Activated T-cell treated with anti-CD3 and anti-CD28 coated beads for 1 hour (primary cell): ENCODE measurements at regions not wholly inside any gene's neighbourhood (a gene's known extent, or its start where the extent isn't known, plus 50 kb on each side); places are given as distances from the start of the nearest gene placed in this dataset.

Source experiments
- DNase-seq: peaks from one replicate; pipeline ENCODE4 v3.0.0-alpha.2; 2020; ENCODE audit warnings: low read depth

GRCh38 chr9:80066931-80067330, 495.2 kb downstream of the TLE4 start:
- DNase-seq, result no peak

GRCh38 chr9:80062567-80062966, 490.8 kb downstream of the TLE4 start:
- DNase-seq, result no peak

DNA sequence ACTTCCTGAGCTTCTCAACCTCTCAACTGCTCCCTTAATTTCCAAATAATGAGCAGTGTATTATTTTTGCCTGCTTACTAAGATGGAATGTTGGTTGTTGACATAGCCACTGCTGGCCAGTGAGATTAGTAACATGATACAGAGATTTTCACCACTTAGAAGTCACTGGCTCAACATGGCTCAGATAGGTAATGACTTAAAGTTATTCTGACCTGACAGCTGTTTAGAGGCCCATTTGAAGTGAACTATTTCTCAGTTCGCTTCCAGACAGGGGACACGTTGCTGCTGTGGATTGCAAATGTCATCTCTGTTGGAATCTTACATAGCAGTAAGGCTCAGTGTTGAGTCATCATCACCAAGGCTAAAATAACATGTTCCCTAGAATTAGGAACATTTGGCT, 490.2 kb downstream of the TLE4 start:
- DNase-seq, result no peak

DNA sequence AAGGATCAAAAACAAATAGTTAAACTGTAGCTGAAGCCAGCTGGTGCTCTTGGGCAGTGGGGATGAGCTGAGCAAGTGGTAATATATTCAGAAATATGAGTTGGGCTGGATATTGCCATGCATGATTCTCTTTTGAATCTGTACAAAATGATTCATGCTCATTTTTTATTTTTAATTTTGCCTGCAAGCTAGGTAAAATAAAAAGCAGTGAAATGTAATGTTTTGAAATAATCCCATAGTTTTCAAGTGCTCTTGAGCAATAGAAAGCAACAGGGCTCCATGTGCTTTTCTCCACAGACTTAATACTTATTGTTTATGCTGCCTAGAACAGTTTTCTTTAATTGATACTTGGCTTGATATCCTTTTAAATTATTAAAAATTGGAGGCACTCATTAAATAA, 489.3 kb downstream of the TLE4 start:
- DNase-seq, result no peak

DNA sequence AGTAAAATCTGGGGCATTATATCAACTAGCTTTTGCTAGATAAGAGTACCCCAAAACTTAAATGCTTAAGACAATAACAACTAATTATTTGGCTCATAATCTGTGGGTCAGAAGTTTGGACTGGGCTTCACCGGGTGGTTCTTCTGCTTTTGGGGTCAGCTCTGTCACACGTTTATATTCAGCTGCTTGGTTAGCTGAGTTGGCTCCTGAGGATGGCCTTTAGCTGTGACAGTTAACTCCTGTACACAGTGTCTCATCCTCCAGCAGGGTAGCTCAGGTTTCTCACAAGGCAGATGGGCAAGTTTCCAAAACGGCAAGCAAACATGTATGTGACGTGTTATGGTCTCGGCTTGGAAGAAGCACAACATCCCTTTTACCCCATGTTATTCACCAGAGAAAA, 488.2 kb downstream of the TLE4 start:
- DNase-seq, result no peak

DNA sequence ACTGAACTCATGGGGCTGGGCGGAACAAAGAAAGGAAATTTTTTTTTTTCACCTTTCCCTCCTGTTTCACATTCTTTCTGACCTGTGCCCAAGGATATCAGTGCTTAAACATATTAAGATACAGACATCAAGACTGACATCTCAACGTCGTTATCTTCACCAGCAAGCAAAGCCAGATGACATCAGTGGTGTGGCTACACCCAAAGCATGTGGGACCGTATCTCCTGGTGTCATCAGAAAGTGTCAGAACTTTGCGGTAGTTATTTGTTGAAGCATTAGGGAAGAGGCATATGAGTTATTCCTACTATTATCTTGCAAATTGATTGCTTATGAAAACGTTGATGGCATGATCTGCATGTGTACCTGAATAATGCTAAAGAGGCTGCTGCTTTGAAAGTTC, 487.4 kb downstream of the TLE4 start:
- no peak for DNase-seq

DNA sequence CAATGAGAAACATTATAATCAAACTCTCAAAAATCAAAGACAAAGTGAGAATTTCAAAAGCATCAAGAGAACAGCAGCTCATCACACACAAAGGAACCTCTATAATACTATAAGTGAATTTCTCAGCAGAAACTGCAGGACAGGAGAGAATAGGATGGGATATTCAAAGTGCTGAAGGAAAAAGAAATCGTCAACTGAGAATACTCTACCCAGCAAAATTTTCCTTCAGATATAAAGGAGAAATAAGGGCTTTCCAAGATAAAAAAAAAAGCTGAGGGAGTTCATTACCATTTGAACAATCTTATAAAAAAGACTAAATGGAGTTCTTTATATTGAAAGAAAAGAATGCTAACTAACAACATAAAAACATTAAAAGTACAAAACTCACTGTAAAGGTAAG, 481.1 kb downstream of the TLE4 start:
- DNase-seq, result no peak

GRCh38 chr9:80049096-80049782, 477.5 kb downstream of the TLE4 start:
- DNase-seq, result no peak

- no peak for DNase-seq
These were observed 474.7 kb downstream of the TLE4 start for GRCh38 chr9:80046481-80046880.

- DNase-seq, result no peak
These were observed 470.1 kb downstream of the TLE4 start for GRCh38 chr9:80041821-80042220.

DNA sequence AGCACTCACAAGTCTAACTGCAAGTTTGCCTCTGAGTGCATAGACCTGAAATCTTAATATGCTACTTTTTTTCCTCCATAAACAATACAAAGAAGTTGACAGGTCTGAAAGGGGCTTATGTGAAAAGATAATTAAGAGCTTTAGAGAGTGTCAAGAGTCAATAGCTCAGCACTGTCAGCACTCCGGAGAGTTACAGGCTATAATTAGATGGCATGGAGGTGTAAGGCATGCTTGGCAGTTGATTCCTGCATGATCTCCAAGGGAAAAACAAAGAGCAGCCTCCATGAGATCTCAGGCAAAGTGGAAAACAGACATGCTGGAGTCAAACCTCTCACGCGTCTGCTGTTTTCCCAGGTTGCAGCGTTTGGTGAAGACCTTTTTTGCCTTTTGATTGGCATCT, 468.7 kb downstream of the TLE4 start:
- DNase-seq, result no peak

- no peak for DNase-seq
These were observed 459.0 kb downstream of the TLE4 start for GRCh38 chr9:80030801-80031200.

DNA sequence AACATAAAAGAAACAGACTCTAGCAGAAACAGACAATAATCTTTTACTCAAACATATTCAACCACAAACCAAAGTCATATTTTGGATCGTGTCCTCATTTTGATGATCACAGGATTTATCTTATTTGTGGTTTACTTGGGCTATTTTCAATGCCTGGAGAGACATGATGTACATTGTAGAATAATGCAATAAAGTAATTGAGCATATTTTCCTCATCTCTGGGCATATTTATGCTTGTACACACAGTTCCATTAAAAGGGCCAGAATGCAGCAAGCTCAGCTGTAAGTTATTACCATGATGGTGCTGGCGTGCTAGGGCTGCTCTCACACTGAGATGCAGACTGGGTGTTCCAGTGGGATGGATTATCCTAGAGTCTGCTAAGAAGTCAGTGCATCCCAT, 456.7 kb downstream of the TLE4 start:
- no peak for DNase-seq

- DNase-seq, result no peak
These were observed 454.2 kb downstream of the TLE4 start for GRCh38 chr9:80025796-80026520.

- no peak for DNase-seq
These were observed 453.4 kb downstream of the TLE4 start for GRCh38 chr9:80025131-80025530.

- DNase-seq, result no peak
These were observed 448.8 kb downstream of the TLE4 start for GRCh38 chr9:80020530-80020929.

DNA sequence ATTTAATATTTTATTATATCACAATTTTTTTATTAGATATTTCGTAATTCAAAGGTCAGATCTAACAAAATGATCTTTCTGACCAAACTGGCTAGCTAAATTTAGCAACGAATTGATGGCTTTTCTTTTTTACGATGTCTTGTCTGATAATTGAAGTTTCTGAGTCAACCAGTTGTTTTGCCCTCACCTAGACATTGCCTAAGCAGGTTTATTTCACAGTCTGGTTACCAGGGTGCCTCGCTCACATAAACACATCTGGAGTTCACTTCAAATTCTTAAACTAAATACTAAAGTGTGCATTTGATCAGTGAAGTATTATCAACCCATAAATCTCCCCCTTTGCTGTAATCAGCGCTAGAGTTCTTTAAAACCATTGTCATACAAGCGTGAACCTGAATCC, 448.3 kb downstream of the TLE4 start:
- DNase-seq, result no peak

DNA sequence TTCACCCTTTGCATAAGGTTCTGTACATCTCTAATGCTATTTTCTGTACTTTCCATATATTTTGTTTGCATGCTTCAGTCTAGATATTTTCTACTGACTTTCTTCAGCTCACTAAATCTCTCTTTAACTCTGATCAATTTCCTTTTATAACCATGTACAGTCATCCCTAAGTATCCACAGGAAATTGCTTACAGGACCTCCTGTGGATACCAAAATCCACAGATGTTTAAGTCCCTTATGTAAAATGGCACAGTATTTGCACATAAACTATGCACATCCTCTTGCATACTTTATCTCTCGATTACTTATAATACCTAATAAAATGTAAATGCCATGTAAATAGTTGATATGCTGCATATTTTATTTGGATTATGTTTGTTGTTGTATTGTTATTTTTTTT, 442.1 kb downstream of the TLE4 start:
- DNase-seq, result no peak

- no peak for DNase-seq
These were observed 441.0 kb downstream of the TLE4 start for GRCh38 chr9:80012557-80013330.

DNA sequence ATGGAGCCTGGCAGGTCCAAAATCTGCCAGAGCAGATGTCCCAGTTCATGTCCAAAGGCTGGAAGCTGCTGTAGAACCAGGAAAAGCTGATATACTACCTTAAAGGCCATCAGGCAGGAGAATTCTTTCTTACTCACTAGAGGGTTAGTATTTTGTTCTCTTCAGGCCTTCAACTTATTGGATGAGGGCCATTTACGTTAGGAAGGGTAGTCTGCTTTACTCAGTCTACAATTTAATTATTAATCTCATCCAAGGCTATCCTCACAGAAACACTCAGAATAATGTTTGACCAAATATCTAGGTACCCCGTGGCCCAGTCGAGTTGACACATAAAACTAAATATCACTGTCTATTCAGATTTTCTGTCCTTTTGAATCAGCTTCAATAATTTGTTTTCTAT, 437.4 kb downstream of the TLE4 start:
- no peak for DNase-seq

DNA sequence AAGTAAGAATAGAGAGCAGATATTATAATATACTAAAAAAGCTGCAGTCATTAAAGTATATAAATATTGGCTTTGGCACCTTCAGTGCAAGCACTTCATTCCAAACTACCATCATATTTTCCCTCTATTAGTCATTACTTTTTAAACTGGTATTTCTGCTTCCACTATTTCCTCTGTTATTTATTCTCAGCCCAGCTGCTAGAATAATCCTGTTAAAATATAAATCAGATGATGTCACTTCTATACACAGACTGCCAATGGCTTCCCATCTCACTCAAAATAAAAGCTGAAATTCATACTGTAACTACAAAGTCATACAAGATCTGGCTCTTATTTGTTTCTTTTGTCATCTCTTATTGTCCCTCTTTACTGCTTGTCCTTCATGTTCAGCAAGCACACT, 432.9 kb downstream of the TLE4 start:
- no peak for DNase-seq

DNA sequence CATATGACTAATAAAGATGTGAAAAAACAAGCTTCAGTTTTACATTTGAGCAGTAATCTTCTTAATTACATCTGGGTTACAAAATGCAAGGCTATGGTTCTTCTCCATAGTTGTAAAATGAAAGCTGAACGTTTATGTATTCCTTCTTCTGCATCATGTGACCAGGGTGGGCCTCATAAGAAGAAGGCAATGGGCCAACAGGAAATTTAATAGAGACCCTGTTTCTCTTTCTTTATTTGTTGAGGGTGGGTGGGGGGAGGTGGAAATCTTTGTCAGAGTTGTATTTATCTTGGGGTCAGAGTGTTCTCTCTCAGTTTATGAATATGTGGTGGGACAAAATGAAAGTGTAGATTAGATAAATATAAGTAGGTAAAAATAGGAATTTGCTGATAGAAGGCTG, 418.8 kb downstream of the TLE4 start:
- DNase-seq, result no peak

DNA sequence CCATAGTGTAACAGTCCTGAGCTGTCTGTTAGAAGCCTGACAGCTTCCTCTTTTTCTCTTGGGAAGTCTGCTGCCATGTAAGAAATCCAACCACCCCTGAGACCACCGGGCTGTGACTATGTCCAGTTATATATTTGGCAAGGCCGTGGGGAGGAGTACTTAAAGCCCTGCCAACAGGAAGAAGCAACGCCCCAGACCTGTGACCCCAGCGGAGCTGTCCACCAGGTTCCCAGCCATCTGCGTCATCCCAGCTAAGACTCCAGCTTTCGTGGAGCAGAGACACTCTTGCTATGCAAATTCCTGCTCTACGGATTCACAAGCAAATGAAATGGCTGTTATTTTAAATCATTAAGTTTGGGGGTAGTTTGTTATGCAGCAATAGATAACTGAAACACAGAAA, 417.3 kb downstream of the TLE4 start:
- no peak for DNase-seq
